H9 (cell line): ENCODE measurements at regions not wholly inside any gene's neighbourhood (a gene's known extent, or its start where the extent isn't known, plus 50 kb on each side); places are given as distances from the start of the nearest gene placed in this dataset.

Experiments
- DNase-seq: peaks from one replicate; pipeline ENCODE4 v3.0.0-alpha.2; 2017
- H2AFZ ChIP-seq: one replicate; pipeline ENCODE4 v1.6.1; 2013; ENCODE audit warnings: mild to moderate bottlenecking, low read length, control low read depth, moderate library complexity
- H2AK5ac ChIP-seq: 2 replicates; pipeline ENCODE4 v1.6.1; 2013; ENCODE audit warnings: low read length, control low read depth, mixed read lengths; ENCODE audit not compliant: insufficient read length
- H2BK120ac ChIP-seq: one replicate; pipeline ENCODE4 v1.6.1; 2013; ENCODE audit warnings: low read depth, mild to moderate bottlenecking, low read length, control low read depth, inconsistent platforms; ENCODE audit not compliant: poor library complexity, severe bottlenecking
- H2BK12ac ChIP-seq: 2 replicates; pipeline ENCODE4 v1.6.1; 2013; ENCODE audit warnings: low read length, control low read depth, mixed read lengths, low read depth; ENCODE audit not compliant: insufficient read length
- H2BK15ac ChIP-seq: 2 replicates; pipeline ENCODE4 v1.6.1; 2013; ENCODE audit warnings: low read depth, low read length, control low read depth
- H2BK20ac ChIP-seq: one replicate; pipeline ENCODE4 v1.6.1; 2013; ENCODE audit warnings: low read depth, mild to moderate bottlenecking, low read length, control low read depth, inconsistent platforms; ENCODE audit not compliant: poor library complexity, severe bottlenecking
- H2BK5ac ChIP-seq: 2 replicates; pipeline ENCODE4 v1.6.1; 2013; ENCODE audit warnings: low read length, control low read depth, mixed read lengths; ENCODE audit not compliant: insufficient read length
- H3K14ac ChIP-seq: 2 replicates; pipeline ENCODE4 v1.6.1; 2013; ENCODE audit warnings: low read length, control low read depth; ENCODE audit not compliant: insufficient read depth
- H3K18ac ChIP-seq: 2 replicates; pipeline ENCODE4 v1.6.1; 2013; ENCODE audit warnings: low read depth, mild to moderate bottlenecking, mixed read lengths, low read length, control low read depth; ENCODE audit not compliant: insufficient read length
- H3K23ac ChIP-seq: 2 replicates; pipeline ENCODE4 v1.6.1; 2013; ENCODE audit warnings: low read length, control low read depth, mixed read lengths, low read depth; ENCODE audit not compliant: insufficient read length
- H3K23me2 ChIP-seq: 2 replicates; pipeline ENCODE4 v1.6.1; 2013; ENCODE audit warnings: low read depth, mild to moderate bottlenecking, mixed read lengths, low read length, control low read depth; ENCODE audit not compliant: insufficient read length, poor library complexity, severe bottlenecking
- H3K27ac ChIP-seq: 2 replicates; pipeline ENCODE4 v1.5.1; 2013; ENCODE audit warnings: low read length, control low read depth, mixed read lengths, low read depth; ENCODE audit not compliant: insufficient read length
- H3K27me3 ChIP-seq: 2 replicates; pipeline ENCODE4 v1.6.1; 2013; ENCODE audit warnings: low read length, control low read depth, inconsistent platforms; ENCODE audit not compliant: insufficient read depth
- H3K4ac ChIP-seq: 2 replicates; pipeline ENCODE4 v1.6.1; 2013; ENCODE audit warnings: low read depth, mild to moderate bottlenecking, control low read depth, inconsistent platforms, low read length, moderate library complexity
- H3K4me1 ChIP-seq: 2 replicates; pipeline ENCODE4 v1.6.1; 2013; ENCODE audit warnings: low read length, control low read depth, inconsistent platforms; ENCODE audit not compliant: insufficient read depth
- H3K4me2 ChIP-seq: 2 replicates; pipeline ENCODE4 v1.6.1; 2013; ENCODE audit warnings: low read length, control low read depth, mixed read lengths; ENCODE audit not compliant: insufficient read length, insufficient read depth
- H3K56ac ChIP-seq: 2 replicates; pipeline ENCODE4 v1.6.1; 2013; ENCODE audit warnings: low read depth, mild to moderate bottlenecking, mixed read lengths, low read length, control low read depth; ENCODE audit not compliant: insufficient read length
- H3K79me1 ChIP-seq: 2 replicates; pipeline ENCODE4 v1.6.1; 2013; ENCODE audit warnings: low read depth, mild to moderate bottlenecking, moderate library complexity, low read length, control low read depth, inconsistent platforms; ENCODE audit not compliant: insufficient read depth, poor library complexity, severe bottlenecking
- H3K79me2 ChIP-seq: 2 replicates; pipeline ENCODE4 v1.6.1; 2013; ENCODE audit warnings: low read length, control low read depth, inconsistent platforms; ENCODE audit not compliant: insufficient read depth
- H3K9ac ChIP-seq: 2 replicates; pipeline ENCODE4 v1.6.1; 2013; ENCODE audit warnings: low read length, control low read depth, mixed read lengths; ENCODE audit not compliant: insufficient read length; ENCODE audit errors: extremely low read depth
- H3K9me3 ChIP-seq: one replicate; pipeline ENCODE4 v1.6.1; 2013; ENCODE audit warnings: low read depth, low read length, inconsistent platforms; ENCODE audit not compliant: control insufficient read depth
- H3T11ph ChIP-seq: one replicate; pipeline ENCODE4 v1.6.1; 2013; ENCODE audit warnings: mild to moderate bottlenecking, low read length, control low read depth, inconsistent platforms
- H4K20me1 ChIP-seq: one replicate; pipeline ENCODE4 v1.6.1; 2013; ENCODE audit not compliant: control insufficient read depth, insufficient read length, insufficient read depth
- H4K5ac ChIP-seq: 2 replicates; pipeline ENCODE4 v1.6.1; 2013; ENCODE audit warnings: low read depth, mild to moderate bottlenecking, mixed read lengths, low read length, control low read depth; ENCODE audit not compliant: insufficient read length
- H4K8ac ChIP-seq: replicated peaks from 2 replicates; pipeline ENCODE4 v1.6.1; 2013; ENCODE audit warnings: low read length, control low read depth, mixed read lengths, low read depth; ENCODE audit not compliant: insufficient read length
- H4K91ac ChIP-seq: 2 replicates; pipeline ENCODE4 v1.6.1; 2013; ENCODE audit warnings: low read depth, mild to moderate bottlenecking, moderate library complexity, mixed read lengths, low read length, control low read depth; ENCODE audit not compliant: insufficient read length
- H3K27ac Mint-ChIP-seq, 3 experiments: 2 replicates in 2 of 3; 3 replicates in 1 of 3; pipeline ENCODE4 v1.8.0; 2020 to 2021; ENCODE audit warnings: mixed read lengths in 3 of 3, mild to moderate bottlenecking in 1 of 3, moderate library complexity in 1 of 3
- H3K27me3 Mint-ChIP-seq: 2 replicates; pipeline ENCODE4 v1.8.0; 2021; ENCODE audit warnings: low read depth, mild to moderate bottlenecking, moderate library complexity, mixed read lengths
- H3K36me3 Mint-ChIP-seq, 3 experiments: 2 replicates in 2 of 3; 3 replicates in 1 of 3; pipeline ENCODE4 v1.8.0; 2020 to 2021; ENCODE audit warnings: low read depth in 3 of 3, mixed read lengths in 3 of 3; ENCODE audit not compliant: insufficient read depth in 1 of 3
- H3K4me1 Mint-ChIP-seq, 2 experiments: 2 replicates each; pipeline ENCODE4 v1.8.0; 2020; ENCODE audit warnings: mixed read lengths in 2 of 2
- H3K4me3 Mint-ChIP-seq, 2 experiments: 2 replicates in 1 of 2; 3 replicates in 1 of 2; pipeline ENCODE4 v1.8.0; 2020 to 2021; ENCODE audit warnings: mild to moderate bottlenecking in 2 of 2, mixed read lengths in 2 of 2, moderate library complexity in 1 of 2
- H3K9me3 Mint-ChIP-seq, 2 experiments: 2 replicates in 1 of 2; 3 replicates in 1 of 2; pipeline ENCODE4 v1.8.0; 2020; ENCODE audit warnings: mild to moderate bottlenecking in 2 of 2, mixed read lengths in 2 of 2, moderate library complexity in 1 of 2
- CTCF ChIP-seq: fragments of 200-600 bp; sonication (generic); conservative IDR thresholded peaks from 3 replicates; pipeline ENCODE4 v1.8.0; 2021; ENCODE audit warnings: antibody characterized with exemption, mild to moderate bottlenecking
- WGBS: extraction: QIAGEN DNeasy Blood & Tissue Kit; methylation state at CpG from one replicate; pipeline ENCODE4 v1.1.7; 2013; ENCODE audit warnings: missing lambda C conversion rate, low lambda C conversion rate, mixed read lengths; ENCODE audit not compliant: insufficient read length; ENCODE audit errors: extremely low coverage; 5-methylcytosine and 5-hydroxymethylcytosine counted together

GRCh38 chr19:56986386-56986785, 133.4 kb upstream of the USP29 start:
- H4K20me1 ChIP-seq, result no peaks in the 10 kb centered on the region
- H3K23me2 ChIP-seq, result no peaks in the 10 kb centered on the region
- no peak overlapping the region for H3K27ac ChIP-seq
- TF ChIP-seq CTCF, result no peak
- no peak overlapping the region for H3K4ac ChIP-seq
- H3K23ac ChIP-seq, result no peak overlapping the region
- Mint-ChIP-seq H3K4me1 (no peaks in the 10 kb centered on the region), H3K4me3 (no peak overlapping the region), H3K27ac (no peak overlapping the region), H3K36me3 (peaks cover 16 to 43% (median 24%) of the 10 kb centered on the region in 3 experiments), H3K27me3 (peaks cover 4% of the 10 kb centered on the region), H3K9me3 (peaks cover 86 to 96% of the 10 kb centered on the region in 2 experiments)
- H4K5ac ChIP-seq, result no peak overlapping the region
- H2BK5ac ChIP-seq, result no peak overlapping the region
- no peaks in the 10 kb centered on the region for H3K79me2 ChIP-seq
- H2AFZ ChIP-seq, result no peak overlapping the region
- no peaks in the 10 kb centered on the region for H3K79me1 ChIP-seq
- no peak overlapping the region for H3K9ac ChIP-seq
- no peak overlapping the region for H4K91ac ChIP-seq
- WGBS, result no CpG with 5 or more reads among the region's 9 CpGs
- no peak overlapping the region for H3K4me2 ChIP-seq
- no peak overlapping the region for H3K14ac ChIP-seq
- no peak overlapping the region for H4K8ac ChIP-seq
- H3T11ph ChIP-seq, result no peak overlapping the region
- H3K56ac ChIP-seq, result no peak overlapping the region
- no peak overlapping the region for H2BK12ac ChIP-seq
- no peak for DNase-seq
- no peak overlapping the region for H2AK5ac ChIP-seq
- H2BK120ac ChIP-seq, result no peak overlapping the region
- H3K18ac ChIP-seq, result no peak overlapping the region
- no peak overlapping the region for H2BK20ac ChIP-seq
- peaks cover 76% of the 10 kb centered on the region for H3K9me3 ChIP-seq
- no peak overlapping the region for H2BK15ac ChIP-seq
- no peaks in the 10 kb centered on the region for H3K4me1 ChIP-seq
- H3K27me3 ChIP-seq, result no peaks in the 10 kb centered on the region
